ENCODE measurements at regions not wholly inside any gene's neighbourhood (a gene's known extent, or its start where the extent isn't known, plus 50 kb on each side); places are given as distances from the start of the nearest gene placed in this dataset.

- no peaks in the 10 kb centered on the region for H3F3A ChIP-seq (ENCODE audit: insufficient read depth)
- H4K20me1 ChIP-seq (ENCODE audit: low read depth, low read length): no peaks in the 10 kb centered on the region
- H3K4me3 ChIP-seq (ENCODE audit: insufficient read depth, low read length, poor library complexity, severe bottlenecking): no peak overlapping the region
- H3K9me3 ChIP-seq (ENCODE audit: insufficient read depth, low read length): no peaks in the 10 kb centered on the region
- no peak overlapping the region for H3K9ac ChIP-seq (ENCODE audit: low read length)
- H3K27me3 ChIP-seq (ENCODE audit: low read length): no peaks in the 10 kb centered on the region
- H3K36me3 ChIP-seq (ENCODE audit: low read length): no peaks in the 10 kb centered on the region
- no peaks in the 10 kb centered on the region for H3K9me2 ChIP-seq (replicated peaks; ENCODE audit: insufficient read depth, low read length)
- no peak overlapping the region for H2AFZ ChIP-seq (ENCODE audit: low read depth, low read length, severe bottlenecking)
- TF ChIP-seq CTCF (IDR thresholded peaks at IDR 0.05; ENCODE audit: insufficient read depth, low read length, poor library complexity, severe bottlenecking): no peak
- no peak for TF ChIP-seq EZH2phosphoT487 (conservative IDR thresholded peaks at IDR 0.05; ENCODE audit: low read length)
- no peak overlapping the region for H3K27ac ChIP-seq (ENCODE audit: low read depth, low read length)
- no peak overlapping the region for H3K4me2 ChIP-seq (ENCODE audit: low read depth, low read length, poor library complexity, severe bottlenecking)
- H3K79me2 ChIP-seq (ENCODE audit: insufficient read depth, low read length): no peaks in the 10 kb centered on the region
Observed at GRCh38 chr9:89777544-89777943, 172.7 kb downstream of the GADD45G start.

GRCh38 chr9:89778100-89779090 lies 173.6 kb downstream of the GADD45G start:
- Histone ChIP-seq H2AFZ (ENCODE audit: low read depth, low read length, severe bottlenecking) (no peak overlapping the region), H3K27me3 (ENCODE audit: low read length) (no peaks in the 10 kb centered on the region), H3K9me2 (replicated peaks; ENCODE audit: insufficient read depth, low read length) (no peaks in the 10 kb centered on the region), H3K27ac (ENCODE audit: low read depth, low read length) (no peak overlapping the region), H4K20me1 (ENCODE audit: low read depth, low read length) (no peaks in the 10 kb centered on the region), H3K79me2 (ENCODE audit: insufficient read depth, low read length) (no peaks in the 10 kb centered on the region), H3K36me3 (ENCODE audit: low read length) (no peaks in the 10 kb centered on the region), H3K9ac (ENCODE audit: low read length) (no peak overlapping the region), H3K4me3 (ENCODE audit: insufficient read depth, low read length, poor library complexity, severe bottlenecking) (no peak overlapping the region), H3F3A (ENCODE audit: insufficient read depth) (no peaks in the 10 kb centered on the region), H3K4me2 (ENCODE audit: low read depth, low read length, poor library complexity, severe bottlenecking) (no peak overlapping the region), H3K9me3 (ENCODE audit: insufficient read depth, low read length) (no peaks in the 10 kb centered on the region)
- TF ChIP-seq CTCF (IDR thresholded peaks at IDR 0.05; ENCODE audit: insufficient read depth, low read length, poor library complexity, severe bottlenecking): no peak
- TF ChIP-seq EZH2phosphoT487 (conservative IDR thresholded peaks at IDR 0.05; ENCODE audit: low read length): no peak

- H3K36me3 ChIP-seq (ENCODE audit: low read length): no peaks in the 10 kb centered on the region
- no peak overlapping the region for H3K27ac ChIP-seq (ENCODE audit: low read depth, low read length)
- no peaks in the 10 kb centered on the region for H3K79me2 ChIP-seq (ENCODE audit: insufficient read depth, low read length)
- no peaks in the 10 kb centered on the region for H4K20me1 ChIP-seq (ENCODE audit: low read depth, low read length)
- no peak overlapping the region for H3K4me3 ChIP-seq (ENCODE audit: insufficient read depth, low read length, poor library complexity, severe bottlenecking)
- no peaks in the 10 kb centered on the region for H3K9me3 ChIP-seq (ENCODE audit: insufficient read depth, low read length)
- no peaks in the 10 kb centered on the region for H3F3A ChIP-seq (ENCODE audit: insufficient read depth)
- no peaks in the 10 kb centered on the region for H3K27me3 ChIP-seq (ENCODE audit: low read length)
- H3K9ac ChIP-seq (ENCODE audit: low read length): no peak overlapping the region
- no peaks in the 10 kb centered on the region for H3K9me2 ChIP-seq (replicated peaks; ENCODE audit: insufficient read depth, low read length)
- no peak overlapping the region for H3K4me2 ChIP-seq (ENCODE audit: low read depth, low read length, poor library complexity, severe bottlenecking)
- no peak overlapping the region for H2AFZ ChIP-seq (ENCODE audit: low read depth, low read length, severe bottlenecking)
- TF ChIP-seq EZH2phosphoT487 (conservative IDR thresholded peaks at IDR 0.05; ENCODE audit: low read length): no peak
- TF ChIP-seq CTCF (IDR thresholded peaks at IDR 0.05; ENCODE audit: insufficient read depth, low read length, poor library complexity, severe bottlenecking): no peak
Observed at GRCh38 chr9:89779405-89780203, 174.8 kb downstream of the GADD45G start.

Measured in SU-DHL-6 (cell line).